A549 (cell line): ENCODE measurements at regions not wholly inside any gene's neighbourhood (a gene's known extent, or its start where the extent isn't known, plus 50 kb on each side); places are given as distances from the start of the nearest gene placed in this dataset.

Source experiments
- ATAC-seq, 2 experiments: fragments of 200-7000 bp in 1 of 2; fragments of >200 bp in 1 of 2; cut with Nextera tagmentation in 1 of 2; cut with Tn5 transposase in 1 of 2; 3 replicates each; pipeline versions ENCODE4 v1.8.0 to v1.9.1; 2018 to 2020; ENCODE audit warnings: mild to moderate bottlenecking in 1 of 2, moderate library complexity in 1 of 2
- CTCF ChIA-PET: fragments of 300-600 bp; sonication (Branson Sonifier 250); formaldehyde crosslinking; extraction: SDS; loops from one replicate; lab custom pipeline; 2021; ENCODE audit warnings: antibody characterized with exemption, inconsistent platforms; lab: Yijun Ruan, JAX
- POLR2A ChIA-PET: fragments of 350-600 bp; formaldehyde crosslinking; extraction: SDS; loops from one replicate; lab custom pipeline; 2021; ENCODE audit warnings: antibody characterized with exemption, inconsistent platforms; lab: Yijun Ruan, JAX
- DNase-seq, 2 experiments: peaks; one replicate each; pipeline versions ENCODE4 v3.0.0 to v3.0.0-alpha.2; 2011 to 2016; ENCODE audit warnings: low read depth in 1 of 2, low spot score in 1 of 2
- FAIRE-seq: peaks from 2 replicates; lab custom pipeline; 2011; peaks lifted over from hg19 to GRCh38; lab: Jason Lieb, UNC
- H3K27ac ChIP-seq, 2 experiments: fragments of >200 bp; sonication (Bioruptor Twin); formaldehyde crosslinking; 3 replicates each; pipeline ENCODE4 v1.5.1; 2016 to 2017
- H3K4me1 ChIP-seq: fragments of >200 bp; sonication (Bioruptor Twin); formaldehyde crosslinking; 3 replicates; pipeline ENCODE4 v1.6.1; 2016
- H3K4me2 ChIP-seq: fragments of >200 bp; sonication (Bioruptor Twin); formaldehyde crosslinking; 3 replicates; pipeline ENCODE4 v1.6.1; 2016
- H3K4me3 ChIP-seq: fragments of >200 bp; sonication (Bioruptor Twin); formaldehyde crosslinking; 3 replicates; pipeline ENCODE4 v1.5.1; 2016
- H3K9me3 ChIP-seq: fragments of >200 bp; sonication (Bioruptor Twin); formaldehyde crosslinking; 3 replicates; pipeline ENCODE4 v1.6.1; 2016
- CBX2 ChIP-seq: fragments of 200-600 bp; sonication (generic); IDR thresholded peaks from 2 replicates; pipeline ENCODE4 v1.6.1; 2016; ENCODE audit warnings: low read depth, mild to moderate bottlenecking, borderline replicate concordance
- CEBPB ChIP-seq, 2 experiments: fragments of >200 bp in 1 of 2; sonication (Bioruptor Twin) in 1 of 2; formaldehyde crosslinking in 1 of 2; IDR thresholded peaks; 2 replicates each; pipeline ENCODE4 v1.6.1; 2012 to 2016
- CHD2 ChIP-seq: fragments of 150-350 bp; IDR thresholded peaks from 2 replicates; pipeline ENCODE4 v1.6.1; 2014; ENCODE audit warnings: low read length; ENCODE audit not compliant: partially characterized antibody
- CTCF ChIP-seq: fragments of >200 bp; sonication (Bioruptor Twin); formaldehyde crosslinking; IDR thresholded peaks from 3 replicates; pipeline ENCODE4 v1.5.1; 2016
- E2F6 ChIP-seq: IDR thresholded peaks from 2 replicates; pipeline ENCODE4 v1.6.1; 2012; ENCODE audit warnings: low read depth, borderline replicate concordance
- ELK1 ChIP-seq: fragments of 150-350 bp; IDR thresholded peaks from 2 replicates; pipeline ENCODE4 v1.6.1; 2014; ENCODE audit warnings: low read depth, mild to moderate bottlenecking, low read length
- EP300 ChIP-seq, 2 experiments: fragments of >200 bp; sonication (Bioruptor Twin); formaldehyde crosslinking; IDR thresholded peaks; 2 replicates in 1 of 2; 3 replicates in 1 of 2; pipeline ENCODE4 v1.6.1; 2016 to 2017
- ESRRA ChIP-seq: fragments of 150-350 bp; IDR thresholded peaks from 2 replicates; pipeline ENCODE4 v1.6.1; 2014; ENCODE audit warnings: mild to moderate bottlenecking, low read length, borderline replicate concordance
- HEYL ChIP-seq: fragments of 250-450 bp; sonication (Bioruptor Pico); IDR thresholded peaks from 2 replicates; pipeline ENCODE4 v1.8.0; 2021; ENCODE audit warnings: mild to moderate bottlenecking, moderate library complexity
- HMGXB4 ChIP-seq: fragments of 250-450 bp; sonication (Bioruptor Pico); IDR thresholded peaks from 2 replicates; pipeline ENCODE4 v1.5.0; 2021; ENCODE audit warnings: mild to moderate bottlenecking, moderate library complexity, borderline replicate concordance
- JUNB ChIP-seq: fragments of >200 bp; sonication (Bioruptor Twin); formaldehyde crosslinking; IDR thresholded peaks from 2 replicates; pipeline ENCODE4 v1.6.1; 2016
- NPAS2 ChIP-seq: fragments of 250-450 bp; sonication (Bioruptor Pico); IDR thresholded peaks from 2 replicates; pipeline ENCODE4 v1.8.0; 2022; ENCODE audit warnings: mild to moderate bottlenecking, moderate library complexity, borderline replicate concordance
- PBX3 ChIP-seq: IDR thresholded peaks from 2 replicates; pipeline ENCODE4 v1.6.1; 2012
- RAD21 ChIP-seq, 2 experiments: fragments of >200 bp in 1 of 2; sonication (Bioruptor Twin) in 1 of 2; formaldehyde crosslinking in 1 of 2; IDR thresholded peaks in 1 of 2; conservative IDR thresholded peaks in 1 of 2; 2 replicates in 1 of 2; 3 replicates in 1 of 2; pipeline ENCODE4 v1.6.1; 2012 to 2018; ENCODE audit warnings: inconsistent platforms in 1 of 2
- RARB ChIP-seq: fragments of 250-450 bp; sonication (Bioruptor Pico); IDR thresholded peaks from 2 replicates; pipeline ENCODE4 v1.8.0; 2021; ENCODE audit warnings: mild to moderate bottlenecking, moderate library complexity
- TFCP2L1 ChIP-seq: fragments of 250-450 bp; sonication (Bioruptor Pico); IDR thresholded peaks from 2 replicates; pipeline ENCODE4 v1.5.0; 2021; ENCODE audit warnings: mild to moderate bottlenecking
- TP53 ChIP-seq: fragments of 250-450 bp; sonication (Bioruptor Pico); IDR thresholded peaks from 2 replicates; pipeline ENCODE4 v1.5.0; 2021; ENCODE audit warnings: mild to moderate bottlenecking, moderate library complexity
- ZFP36 ChIP-seq: fragments of 450-650 bp; IDR thresholded peaks from 2 replicates; pipeline ENCODE4 v1.6.1; 2014; ENCODE audit warnings: borderline replicate concordance; ENCODE audit not compliant: partially characterized antibody
- ZNF302 ChIP-seq: fragments of 250-450 bp; sonication (Bioruptor Pico); IDR thresholded peaks from 2 replicates; pipeline ENCODE4 v1.9.0; 2021; ENCODE audit warnings: inconsistent platforms, mild to moderate bottlenecking, moderate library complexity
- ZSCAN20 ChIP-seq: fragments of 250-450 bp; sonication (Bioruptor Pico); IDR thresholded peaks from 2 replicates; pipeline ENCODE4 v1.8.0; 2022; ENCODE audit warnings: mild to moderate bottlenecking, moderate library complexity
- WGBS: methylation state at CpG from one replicate; pipeline ENCODE4 v1.1.6; 2017; ENCODE audit errors: missing lambda C conversion rate; 5-methylcytosine and 5-hydroxymethylcytosine counted together

GRCh38 chr7:69134316-69134715, 464.0 kb upstream of the AUTS2 start (continued):
- TF ChIP-seq E2F6 (no peak), CHD2 (no peak), CBX2 (no peak), PBX3 (no peak), ELK1 (no peak)

GRCh38 chr7:69147631-69148030, 450.6 kb upstream of the AUTS2 start:
- ATAC-seq (no peak), FAIRE-seq (no peak), DNase-seq (no peak)
- ChIA-PET POLR2A (no interaction called here), CTCF (no interaction called here)
- no peak overlapping the region for H3K4me2 ChIP-seq
- WGBS, result 43% methylated on average over 2 of the region's 2 CpGs
- H3K4me3 ChIP-seq, result no peak overlapping the region
- peaks cover 12% of the 10 kb centered on the region for H3K9me3 ChIP-seq
- H3K27ac ChIP-seq, result no peak overlapping the region
- H3K4me1 ChIP-seq, result no peaks in the 10 kb centered on the region
- TF ChIP-seq TP53 (CRISPR knock-in tag) (no peak), ZNF302 (CRISPR knock-in tag) (no peak), JUNB (no peak), ZSCAN20 (CRISPR knock-in tag) (no peak), CEBPB (IDR thresholded peaks at IDR 0.05) (no peak), HMGXB4 (CRISPR knock-in tag) (no peak)

- ChIA-PET POLR2A (no interaction called here), CTCF (interaction anchor here (0.8 kb wide), 1 partner anchor 8 kb away, joined by 3 read pairs; no protein-coding TSS in a partner anchor)
- WGBS, result 30% methylated on average over 12 of the region's 12 CpGs
- H3K4me3 ChIP-seq, result no peak overlapping the region
- no peak overlapping the region for H3K27ac ChIP-seq
- H3K4me2 ChIP-seq, result no peak overlapping the region
- TF ChIP-seq TFCP2L1, result no peak
- peaks cover 12% of the 10 kb centered on the region for H3K9me3 ChIP-seq
- FAIRE-seq (no peak), DNase-seq (no peak), ATAC-seq (no peak)
- no peaks in the 10 kb centered on the region for H3K4me1 ChIP-seq
Observed at GRCh38 chr7:69149804-69150782, 448.2 kb upstream of the AUTS2 start.

GRCh38 chr7:69162326-69162725, 435.9 kb upstream of the AUTS2 start:
- Histone ChIP-seq H3K9me3 (no peaks in the 10 kb centered on the region), H3K27ac (no peak overlapping the region), H3K4me2 (no peak overlapping the region), H3K4me3 (no peak overlapping the region), H3K4me1 (no peaks in the 10 kb centered on the region)
- CTCF ChIA-PET, result interaction anchor here (1.6 kb wide), 1 partner anchor 15 kb away, joined by 3 read pairs; no protein-coding TSS in a partner anchor
- POLR2A ChIA-PET, result no interaction called here
- ATAC-seq (no peak), FAIRE-seq (no peak), DNase-seq (no peak)
- 2% methylated on average over 1 of the region's 1 CpG for WGBS
- TF ChIP-seq HEYL (CRISPR knock-in tag), result no peak
- TF ChIP-seq NPAS2, result no peak
- TF ChIP-seq ESRRA, result no peak
- TF ChIP-seq ELK1, result no peak
- TF ChIP-seq ZFP36, result no peak
- TF ChIP-seq RARB (CRISPR knock-in tag), result no peak
- TF ChIP-seq RAD21 (conservative IDR thresholded peaks at IDR 0.05 in 1 of 2, IDR thresholded peaks at IDR 0.05 in 1 of 2), result no peak
- no peak for TF ChIP-seq EP300 (IDR thresholded peaks at IDR 0.05)
- no peak for TF ChIP-seq CTCF
